HAP-1 (cell line): ENCODE measurements at regions not wholly inside any gene's neighbourhood (a gene's known extent, or its start where the extent isn't known, plus 50 kb on each side); places are given as distances from the start of the nearest gene placed in this dataset.
A peak's percentile ranks its signal among the peaks of the same experiment; 100 is the strongest.
"Not testable (repeated sequence)": the region's sequence is repeated elsewhere in the genome, so short reads cannot be mapped to it uniquely, and the experiment has no call there.

Source experiments
- DNase-seq, 2 experiments: peaks; one replicate each; pipeline ENCODE4 v3.0.0-alpha.2; 2016 to 2020; ENCODE audit warnings: low spot score in 2 of 2
- H3K27me3 ChIP-seq: fragments of 250-450 bp; sonication (Bioruptor Pico); 2 replicates; pipeline ENCODE4 v1.5.1; 2020; ENCODE audit warnings: low read depth, mild to moderate bottlenecking, moderate library complexity
- H3K36me3 ChIP-seq: fragments of 250-450 bp; sonication (Bioruptor Pico); replicated peaks from 2 replicates; pipeline ENCODE4 v1.5.1; 2020; ENCODE audit warnings: mild to moderate bottlenecking
- H3K4me1 ChIP-seq: fragments of 250-450 bp; sonication (Bioruptor Pico); 2 replicates; pipeline ENCODE4 v1.5.1; 2020; ENCODE audit warnings: mild to moderate bottlenecking
- H3K4me3 ChIP-seq: fragments of 250-450 bp; sonication (Bioruptor Pico); 2 replicates; pipeline ENCODE4 v1.5.1; 2020; ENCODE audit warnings: mild to moderate bottlenecking, moderate library complexity
- H3K9me3 ChIP-seq: fragments of 250-450 bp; sonication (Bioruptor Pico); 2 replicates; pipeline ENCODE4 v1.5.1; 2020; ENCODE audit warnings: mild to moderate bottlenecking, moderate library complexity
- in situ Hi-C: fragments of 300-500 bp; cut with MboI; formaldehyde crosslinking; loops from 3 replicates; pipeline ENCODE4 v1.14.3; 2020; ENCODE audit warnings: low sequenced_read_pairs, inconsistent platforms, mixed read lengths

DNA sequence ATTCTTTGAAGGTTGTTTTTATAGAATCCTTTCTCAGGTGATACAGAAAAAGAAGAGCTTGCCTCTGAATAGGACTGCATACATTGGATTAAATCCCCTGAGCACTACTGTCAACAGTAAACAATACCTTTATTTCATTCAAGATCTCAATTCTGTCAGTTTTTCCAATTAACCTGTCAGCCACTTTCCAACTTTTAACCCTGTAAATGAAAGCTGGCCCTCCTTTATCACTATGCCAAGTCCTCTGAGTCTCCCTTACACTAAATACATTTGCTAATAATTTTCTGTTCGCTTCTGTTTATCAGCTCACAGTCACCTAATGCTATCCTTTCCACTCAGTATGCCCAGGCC lies 213.7 kb upstream of the ARHGAP42 start:
- in situ Hi-C loops: no loop called here
- no peaks in the 10 kb centered on the region for H3K9me3 ChIP-seq
- H3K4me3 ChIP-seq: no peak overlapping the region
- no peak for DNase-seq
- no peaks in the 10 kb centered on the region for H3K36me3 ChIP-seq
- H3K27me3 ChIP-seq: no peaks in the 10 kb centered on the region
- H3K4me1 ChIP-seq: peaks cover 3% of the 10 kb centered on the region

GRCh38 chr11:100484948-100485347 lies 202.1 kb upstream of the ARHGAP42 start:
- Histone ChIP-seq H3K4me3 (no peak overlapping the region), H3K36me3 (no peaks in the 10 kb centered on the region), H3K4me1 (no peaks in the 10 kb centered on the region), H3K27me3 (0 out of 2 replicates have a peak, but pooled peaks cover 3% of the 10 kb centered on the region), H3K9me3 (no peaks in the 10 kb centered on the region)
- in situ Hi-C loops: no loop called here
- DNase-seq: no peak

DNA sequence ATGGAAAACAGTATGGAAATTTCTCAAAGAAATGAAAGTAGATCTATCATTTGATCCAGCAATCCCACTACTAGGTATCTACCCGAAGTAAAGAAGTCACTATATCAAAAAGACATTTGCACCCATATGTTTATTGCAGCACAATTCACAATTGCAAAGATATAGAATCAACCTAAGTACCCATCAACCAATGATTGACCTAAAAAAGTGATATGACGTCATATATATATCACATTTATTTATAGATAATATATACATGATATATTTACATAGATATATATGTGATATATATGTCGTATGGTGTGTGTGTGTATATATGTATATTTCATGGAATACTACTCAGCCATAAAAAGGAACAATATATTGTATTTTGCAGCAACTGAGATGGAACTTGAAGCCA lies 188.3 kb upstream of the ARHGAP42 start:
- Histone ChIP-seq H3K4me1 (no peaks in the 10 kb centered on the region), H3K27me3 (no peaks in the 10 kb centered on the region), H3K4me3 (no peak overlapping the region), H3K9me3 (no peaks in the 10 kb centered on the region), H3K36me3 (no peaks in the 10 kb centered on the region)
- DNase-seq: no peak
- in situ Hi-C loops: no loop called here

DNA sequence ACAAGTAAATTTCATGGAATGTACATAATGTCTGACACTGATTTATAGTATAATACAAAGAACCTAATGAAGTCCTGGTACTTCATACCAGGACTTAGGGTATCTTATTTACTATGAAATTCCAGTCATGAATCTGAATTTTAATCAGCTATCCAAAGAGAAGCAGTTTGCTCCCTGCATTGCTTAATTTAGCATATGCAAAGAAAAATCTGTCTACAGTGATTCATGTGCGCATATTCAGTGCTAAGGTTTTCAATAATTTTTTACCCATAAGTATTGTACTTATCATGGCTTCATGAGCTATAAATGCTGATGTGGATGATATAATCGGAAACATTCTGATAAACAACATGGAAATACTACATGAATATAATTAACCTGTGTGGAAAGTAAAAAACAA lies 185.6 kb upstream of the ARHGAP42 start:
- in situ Hi-C loops: no loop called here
- Histone ChIP-seq H3K9me3 (no peaks in the 10 kb centered on the region), H3K27me3 (no peaks in the 10 kb centered on the region), H3K4me1 (no peaks in the 10 kb centered on the region), H3K4me3 (no peak overlapping the region), H3K36me3 (no peaks in the 10 kb centered on the region)
- DNase-seq: no peak

- DNase-seq: no peak
- in situ Hi-C loops: no loop called here
- no peaks in the 10 kb centered on the region for H3K36me3 ChIP-seq
- H3K27me3 ChIP-seq: no peaks in the 10 kb centered on the region
- no peak overlapping the region for H3K4me3 ChIP-seq
- no peaks in the 10 kb centered on the region for H3K4me1 ChIP-seq
- no peaks in the 10 kb centered on the region for H3K9me3 ChIP-seq
These were observed 174.6 kb upstream of the ARHGAP42 start for GRCh38 chr11:100512475-100512874.

- Histone ChIP-seq H3K36me3 (no peaks in the 10 kb centered on the region), H3K4me1 (no peaks in the 10 kb centered on the region), H3K4me3 (no peak overlapping the region), H3K9me3 (no peaks in the 10 kb centered on the region), H3K27me3 (no peaks in the 10 kb centered on the region)
- in situ Hi-C loops: no loop called here
- no peak for DNase-seq
These were observed 172.0 kb upstream of the ARHGAP42 start for GRCh38 chr11:100515087-100515486.

DNA sequence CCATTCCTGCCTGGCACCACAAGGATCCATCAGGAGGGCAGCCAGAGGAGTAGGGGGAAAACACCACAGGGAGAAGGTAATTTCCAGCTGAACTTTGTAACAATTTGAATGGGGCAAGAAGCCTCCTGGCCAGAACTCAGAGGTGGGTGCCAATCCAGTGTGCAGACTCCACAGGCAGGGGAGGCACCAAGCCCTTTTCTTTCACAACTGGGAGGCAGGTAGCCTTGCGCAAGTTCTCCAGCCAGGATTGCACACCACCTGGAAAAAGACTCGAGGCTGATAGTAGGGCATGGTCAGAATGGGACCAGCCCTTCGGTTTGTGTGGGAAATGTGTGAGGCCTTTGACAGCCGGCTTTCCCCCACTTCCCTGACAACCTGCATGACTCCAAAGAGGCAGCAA lies 161.9 kb upstream of the ARHGAP42 start:
- Histone ChIP-seq H3K36me3 (no peaks in the 10 kb centered on the region), H3K27me3 (no peaks in the 10 kb centered on the region), H3K4me3 (no peak overlapping the region), H3K4me1 (no peaks in the 10 kb centered on the region), H3K9me3 (no peaks in the 10 kb centered on the region)
- no peak for DNase-seq
- in situ Hi-C loops: no loop called here

DNA sequence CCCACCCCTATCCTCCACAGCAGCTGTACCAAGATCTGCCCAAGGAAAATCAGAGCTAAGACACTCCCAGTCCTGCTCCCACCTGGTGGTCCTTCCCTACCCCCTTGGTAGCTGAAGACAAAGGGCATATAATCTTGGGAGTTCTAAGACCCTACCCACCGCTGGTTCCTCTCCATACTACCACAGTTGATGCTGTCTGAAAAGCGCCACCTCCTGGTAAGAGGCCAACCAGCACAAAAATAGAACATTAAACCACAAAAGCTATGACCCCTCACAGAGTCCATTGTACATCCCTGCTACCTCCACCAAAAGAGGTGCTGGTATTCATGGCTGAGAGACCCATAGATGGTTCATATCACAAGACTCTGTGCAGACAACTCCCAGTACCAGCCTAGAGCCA lies 161.5 kb upstream of the ARHGAP42 start:
- in situ Hi-C loops: no loop called here
- Histone ChIP-seq H3K9me3 (no peaks in the 10 kb centered on the region), H3K4me3 (no peak overlapping the region), H3K36me3 (no peaks in the 10 kb centered on the region), H3K4me1 (no peaks in the 10 kb centered on the region), H3K27me3 (no peaks in the 10 kb centered on the region)
- peak in 1 of 2 experiments; percentile 46 for DNase-seq

- Histone ChIP-seq H3K4me3 (no peak overlapping the region), H3K36me3 (no peaks in the 10 kb centered on the region), H3K9me3 (no peaks in the 10 kb centered on the region), H3K4me1 (no peaks in the 10 kb centered on the region), H3K27me3 (no peaks in the 10 kb centered on the region)
- DNase-seq: no peak
- in situ Hi-C loops: no loop called here
These were observed 158.1 kb upstream of the ARHGAP42 start for GRCh38 chr11:100528872-100529416.

DNA sequence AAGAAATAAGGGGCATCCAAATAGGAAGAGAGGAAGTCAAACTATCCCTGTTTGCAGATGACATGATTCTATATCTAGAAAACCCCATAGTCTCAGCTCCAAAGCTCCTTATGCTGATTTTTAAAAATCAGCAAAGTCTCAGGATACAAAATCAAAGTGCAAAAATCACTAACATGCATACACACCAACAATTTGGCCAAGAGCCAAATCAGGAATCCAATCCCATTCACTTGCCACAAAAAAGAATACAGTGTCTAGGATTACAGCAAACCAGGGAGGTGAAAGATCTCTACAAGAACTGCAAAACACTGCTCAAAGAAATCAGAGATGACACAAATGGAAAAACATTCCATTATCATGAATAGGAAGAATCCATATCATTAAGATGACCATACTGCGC lies 155.8 kb upstream of the ARHGAP42 start:
- H3K27me3 ChIP-seq, H3K36me3 ChIP-seq, H3K9me3 ChIP-seq, in situ Hi-C loops, DNase-seq, H3K4me1 ChIP-seq, H3K4me3 ChIP-seq: not testable (repeated sequence)

GRCh38 chr11:100536979-100537378 lies 150.1 kb upstream of the ARHGAP42 start:
- no peaks in the 10 kb centered on the region for H3K27me3 ChIP-seq
- no peaks in the 10 kb centered on the region for H3K9me3 ChIP-seq
- DNase-seq: no peak
- no peaks in the 10 kb centered on the region for H3K36me3 ChIP-seq
- in situ Hi-C loops: no loop called here
- no peaks in the 10 kb centered on the region for H3K4me1 ChIP-seq
- H3K4me3 ChIP-seq: no peak overlapping the region

DNA sequence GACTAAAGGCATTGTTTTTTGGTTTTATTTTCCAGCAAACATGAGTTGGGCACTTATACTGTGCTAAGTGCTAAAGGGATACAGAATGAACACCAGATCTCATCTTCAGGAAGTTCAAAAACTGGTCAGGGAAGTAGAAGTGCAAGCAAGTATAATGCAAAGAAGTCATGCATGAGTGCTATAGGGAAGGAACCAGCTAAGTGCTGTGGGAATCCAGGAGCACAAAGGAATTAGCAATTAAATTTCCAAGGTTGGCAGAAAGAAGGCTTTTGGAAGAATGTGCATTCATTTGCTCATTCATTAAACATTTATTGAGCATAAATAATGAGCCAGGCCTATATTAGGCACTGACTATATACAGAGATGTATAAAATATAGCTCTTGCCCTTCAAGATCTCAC lies 143.7 kb upstream of the ARHGAP42 start:
- Histone ChIP-seq H3K27me3 (no peaks in the 10 kb centered on the region), H3K36me3 (no peaks in the 10 kb centered on the region), H3K4me1 (no peaks in the 10 kb centered on the region), H3K9me3 (no peaks in the 10 kb centered on the region), H3K4me3 (no peak overlapping the region)
- in situ Hi-C loops: no loop called here
- no peak for DNase-seq

GRCh38 chr11:100545556-100545955 lies 141.5 kb upstream of the ARHGAP42 start:
- Histone ChIP-seq H3K36me3 (no peaks in the 10 kb centered on the region), H3K4me1 (no peaks in the 10 kb centered on the region), H3K9me3 (no peaks in the 10 kb centered on the region), H3K4me3 (no peak overlapping the region), H3K27me3 (no peaks in the 10 kb centered on the region)
- in situ Hi-C loops: no loop called here
- no peak for DNase-seq

- H3K4me1 ChIP-seq: no peaks in the 10 kb centered on the region
- in situ Hi-C loops: no loop called here
- no peaks in the 10 kb centered on the region for H3K9me3 ChIP-seq
- H3K4me3 ChIP-seq: no peak overlapping the region
- H3K36me3 ChIP-seq: no peaks in the 10 kb centered on the region
- DNase-seq: no peak
- H3K27me3 ChIP-seq: no peaks in the 10 kb centered on the region
These were observed 141.1 kb upstream of the ARHGAP42 start for GRCh38 chr11:100545970-100546369.

DNA sequence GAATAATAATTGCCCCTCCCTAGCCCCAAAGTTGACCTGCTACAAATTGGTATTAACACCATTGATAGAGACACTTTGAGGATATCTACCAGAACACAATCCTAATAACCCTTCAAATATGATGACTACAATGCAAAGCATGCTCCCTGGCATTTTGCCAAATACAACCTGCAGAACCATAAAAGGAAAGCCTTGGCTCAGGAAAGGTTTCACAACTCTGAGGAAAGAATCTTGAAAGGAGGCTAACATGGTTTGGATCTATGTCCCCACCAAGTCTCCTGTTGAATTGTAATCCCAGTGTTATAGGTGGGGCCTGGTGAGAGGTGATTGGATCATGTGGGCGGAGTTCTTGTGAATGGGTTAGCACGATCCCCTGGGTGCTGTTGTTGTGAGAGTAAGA lies 140.4 kb upstream of the ARHGAP42 start:
- H3K4me1 ChIP-seq: no peaks in the 10 kb centered on the region
- no peak overlapping the region for H3K4me3 ChIP-seq
- H3K36me3 ChIP-seq: no peaks in the 10 kb centered on the region
- H3K27me3 ChIP-seq: no peaks in the 10 kb centered on the region
- in situ Hi-C loops: no loop called here
- no peaks in the 10 kb centered on the region for H3K9me3 ChIP-seq
- no peak for DNase-seq
